ENCODE measurements at regions not wholly inside any gene's neighbourhood (a gene's known extent, or its start where the extent isn't known, plus 50 kb on each side); places are given as distances from the start of the nearest gene placed in this dataset.

- no peak for TF ChIP-seq CTCF (IDR thresholded peaks at IDR 0.05; ENCODE audit: extremely low read depth, missing control alignments)
- DNase-seq (ENCODE audit: low spot score), result no peak
These were observed 2172.2 kb downstream of the PCDH9 start for GRCh38 chr13:65057986-65058385.

- TF ChIP-seq CTCF (IDR thresholded peaks at IDR 0.05; ENCODE audit: extremely low read depth, missing control alignments), result no peak
- no peak for DNase-seq (ENCODE audit: low spot score)
These were observed 2175.9 kb downstream of the PCDH9 start for GRCh38 chr13:65054277-65054676.

GRCh38 chr13:65036999-65037398 is 2193.1 kb downstream of the PCDH9 start:
- no peak for DNase-seq (ENCODE audit: low spot score)
- TF ChIP-seq CTCF (IDR thresholded peaks at IDR 0.05; ENCODE audit: extremely low read depth, missing control alignments), result no peak

- DNase-seq (ENCODE audit: low spot score), result no peak
- no peak for TF ChIP-seq CTCF (IDR thresholded peaks at IDR 0.05; ENCODE audit: extremely low read depth, missing control alignments)
These were observed 2194.8 kb downstream of the PCDH9 start for GRCh38 chr13:65035302-65035701.

GRCh38 chr13:65034266-65034665 is 2195.9 kb downstream of the PCDH9 start:
- TF ChIP-seq CTCF (IDR thresholded peaks at IDR 0.05; ENCODE audit: extremely low read depth, missing control alignments), result no peak
- DNase-seq (ENCODE audit: low spot score), result no peak

- TF ChIP-seq CTCF (IDR thresholded peaks at IDR 0.05; ENCODE audit: extremely low read depth, missing control alignments), result no peak
- DNase-seq (ENCODE audit: low spot score), result no peak
These were observed 2197.3 kb downstream of the PCDH9 start for GRCh38 chr13:65032825-65033224.

- no peak for DNase-seq (ENCODE audit: low spot score)
- no peak for TF ChIP-seq CTCF (IDR thresholded peaks at IDR 0.05; ENCODE audit: extremely low read depth, missing control alignments)
These were observed 2202.0 kb downstream of the PCDH9 start for GRCh38 chr13:65028101-65028500.
